Endothelial cell (in vitro differentiated cells): ENCODE measurements at regions not wholly inside any gene's neighbourhood (a gene's known extent, or its start where the extent isn't known, plus 50 kb on each side); places are given as distances from the start of the nearest gene placed in this dataset.

ENCODE experiments used
- DNase-seq: peaks from one replicate; pipeline ENCODE4 v3.0.0; 2021; ENCODE audit warnings: low spot score
- H3K27ac Mint-ChIP-seq: one replicate; pipeline ENCODE4 v1.8.0; 2021; ENCODE audit warnings: mixed read lengths, inconsistent platforms; ENCODE audit not compliant: unreplicated experiment
- H3K27me3 Mint-ChIP-seq: one replicate; pipeline ENCODE4 v1.8.0; 2021; ENCODE audit warnings: mild to moderate bottlenecking, moderate library complexity, mixed read lengths, inconsistent platforms; ENCODE audit not compliant: unreplicated experiment
- H3K36me3 Mint-ChIP-seq: one replicate; pipeline ENCODE4 v1.8.0; 2021; ENCODE audit warnings: mild to moderate bottlenecking, low read depth, mixed read lengths, inconsistent platforms; ENCODE audit not compliant: unreplicated experiment
- H3K4me1 Mint-ChIP-seq: one replicate; pipeline ENCODE4 v1.8.0; 2021; ENCODE audit warnings: mild to moderate bottlenecking, mixed read lengths, inconsistent platforms; ENCODE audit not compliant: unreplicated experiment
- H3K4me3 Mint-ChIP-seq: one replicate; pipeline ENCODE4 v1.8.0; 2021; ENCODE audit warnings: mild to moderate bottlenecking, mixed read lengths, inconsistent platforms; ENCODE audit not compliant: unreplicated experiment
- H3K9me3 Mint-ChIP-seq: one replicate; pipeline ENCODE4 v1.8.0; 2021; ENCODE audit warnings: mixed read lengths, inconsistent platforms; ENCODE audit not compliant: unreplicated experiment
- TF ChIP-seq, protein P1 (sequence below): fragments of 200-600 bp; sonication (generic); IDR thresholded peaks from one replicate; pipeline ENCODE4 v1.5.0; 2021; ENCODE audit warnings: antibody characterized with exemption; ENCODE audit not compliant: unreplicated experiment

DNA sequence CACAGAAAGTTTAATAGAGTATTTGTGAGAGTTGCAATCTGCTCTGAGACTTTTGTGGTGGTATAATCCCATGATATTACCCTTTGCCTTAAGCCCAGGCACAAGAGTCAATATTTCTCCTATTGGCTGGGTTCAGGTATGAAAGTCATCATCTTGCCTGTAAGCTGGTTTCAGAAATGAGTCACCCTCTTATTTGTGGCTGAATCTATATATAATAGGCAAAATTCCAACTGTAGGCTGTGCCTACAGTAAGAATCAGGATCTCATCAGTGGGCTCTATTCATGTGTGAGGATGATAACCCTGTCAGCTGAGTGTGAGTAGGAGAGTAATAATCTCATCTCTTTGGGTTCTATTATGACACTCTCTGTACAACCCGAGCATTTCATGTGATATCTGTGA, 2103.1 kb downstream of the TP53TG3F start:
- no peak overlapping the region for H3K27ac Mint-ChIP-seq
- TF ChIP-seq, protein P1, sequence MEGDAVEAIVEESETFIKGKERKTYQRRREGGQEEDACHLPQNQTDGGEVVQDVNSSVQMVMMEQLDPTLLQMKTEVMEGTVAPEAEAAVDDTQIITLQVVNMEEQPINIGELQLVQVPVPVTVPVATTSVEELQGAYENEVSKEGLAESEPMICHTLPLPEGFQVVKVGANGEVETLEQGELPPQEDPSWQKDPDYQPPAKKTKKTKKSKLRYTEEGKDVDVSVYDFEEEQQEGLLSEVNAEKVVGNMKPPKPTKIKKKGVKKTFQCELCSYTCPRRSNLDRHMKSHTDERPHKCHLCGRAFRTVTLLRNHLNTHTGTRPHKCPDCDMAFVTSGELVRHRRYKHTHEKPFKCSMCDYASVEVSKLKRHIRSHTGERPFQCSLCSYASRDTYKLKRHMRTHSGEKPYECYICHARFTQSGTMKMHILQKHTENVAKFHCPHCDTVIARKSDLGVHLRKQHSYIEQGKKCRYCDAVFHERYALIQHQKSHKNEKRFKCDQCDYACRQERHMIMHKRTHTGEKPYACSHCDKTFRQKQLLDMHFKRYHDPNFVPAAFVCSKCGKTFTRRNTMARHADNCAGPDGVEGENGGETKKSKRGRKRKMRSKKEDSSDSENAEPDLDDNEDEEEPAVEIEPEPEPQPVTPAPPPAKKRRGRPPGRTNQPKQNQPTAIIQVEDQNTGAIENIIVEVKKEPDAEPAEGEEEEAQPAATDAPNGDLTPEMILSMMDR, result no peak
- H3K9me3 Mint-ChIP-seq, result peaks cover 25% of the 10 kb centered on the region
- H3K27me3 Mint-ChIP-seq, result peaks cover 12% of the 10 kb centered on the region
- no peak overlapping the region for H3K4me3 Mint-ChIP-seq
- no peak for DNase-seq
- H3K36me3 Mint-ChIP-seq, result peaks cover 12% of the 10 kb centered on the region
- no peaks in the 10 kb centered on the region for H3K4me1 Mint-ChIP-seq

DNA sequence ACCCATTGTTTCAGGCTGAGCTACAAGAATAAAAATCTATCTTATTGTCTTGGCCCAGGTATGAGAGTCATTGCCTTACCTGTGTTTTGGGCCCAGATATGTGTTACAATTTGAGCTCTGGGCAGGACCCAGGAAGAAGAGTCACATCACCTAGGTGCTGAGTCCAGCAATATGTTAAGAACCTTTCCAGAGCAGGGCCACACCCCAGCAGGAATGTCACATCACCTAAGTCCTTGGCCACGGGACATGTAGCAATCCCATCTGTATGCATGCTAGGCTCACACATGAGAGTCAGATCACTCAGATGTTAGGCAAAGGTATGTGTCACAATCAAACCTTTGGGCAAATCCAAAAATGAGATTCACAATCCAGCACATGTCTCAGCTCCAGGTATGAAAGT, 2103.5 kb downstream of the TP53TG3F start:
- DNase-seq, result no peak
- peaks cover 29% of the 10 kb centered on the region for H3K9me3 Mint-ChIP-seq
- H3K4me3 Mint-ChIP-seq, result no peak overlapping the region
- TF ChIP-seq, protein P1, result no peak
- H3K27me3 Mint-ChIP-seq, result peaks cover 12% of the 10 kb centered on the region
- no peak overlapping the region for H3K27ac Mint-ChIP-seq
- H3K36me3 Mint-ChIP-seq, result peaks cover 13% of the 10 kb centered on the region
- no peaks in the 10 kb centered on the region for H3K4me1 Mint-ChIP-seq

DNA sequence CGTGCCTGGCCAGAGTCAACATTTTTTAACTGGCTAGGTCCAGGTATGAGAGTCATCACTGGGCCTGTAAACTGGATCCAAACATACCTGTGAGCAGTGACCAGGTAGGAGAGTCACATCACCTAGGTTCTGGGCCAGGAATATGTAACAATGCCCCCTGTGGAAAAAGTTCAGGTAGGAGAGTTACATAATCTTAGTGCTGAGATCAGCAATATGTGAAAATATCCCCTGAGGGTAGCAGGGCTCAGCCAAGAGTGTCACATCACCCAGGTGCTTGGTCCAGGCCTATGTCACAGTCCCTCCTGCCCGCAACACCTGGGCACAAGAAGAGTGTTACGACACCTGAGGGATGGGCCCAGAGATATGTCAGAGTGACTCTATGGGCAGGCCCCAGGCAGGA, 2104.7 kb downstream of the TP53TG3F start:
- no peak overlapping the region for H3K27ac Mint-ChIP-seq
- no peak for DNase-seq
- H3K4me3 Mint-ChIP-seq, result no peak overlapping the region
- peaks cover 16% of the 10 kb centered on the region for H3K36me3 Mint-ChIP-seq
- H3K4me1 Mint-ChIP-seq, result no peaks in the 10 kb centered on the region
- peaks cover 31% of the 10 kb centered on the region for H3K9me3 Mint-ChIP-seq
- peaks cover 12% of the 10 kb centered on the region for H3K27me3 Mint-ChIP-seq
- TF ChIP-seq, protein P1, result no peak

DNA sequence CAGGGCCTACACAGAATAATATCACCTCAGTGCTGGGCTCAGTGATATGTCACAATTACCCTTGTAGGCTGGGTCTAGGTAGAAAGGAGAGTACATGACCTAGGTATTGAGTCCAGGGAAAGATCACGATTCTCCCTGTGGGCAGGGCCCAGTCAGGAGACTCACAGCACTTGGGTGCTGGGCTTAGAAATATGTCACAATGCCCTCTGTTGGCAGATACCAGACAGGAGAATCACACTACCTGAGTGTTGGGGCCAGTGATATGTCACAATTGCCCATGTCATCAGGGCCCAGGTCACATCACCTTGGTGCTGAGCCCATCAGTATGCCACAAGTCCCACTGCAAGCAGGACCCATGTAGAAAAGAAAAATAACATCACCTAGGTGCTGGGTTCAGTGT, 2105.5 kb downstream of the TP53TG3F start:
- no peaks in the 10 kb centered on the region for H3K4me1 Mint-ChIP-seq
- H3K27me3 Mint-ChIP-seq, result peaks cover 8% of the 10 kb centered on the region
- peaks cover 29% of the 10 kb centered on the region for H3K9me3 Mint-ChIP-seq
- no peak overlapping the region for H3K27ac Mint-ChIP-seq
- no peak for DNase-seq
- TF ChIP-seq, protein P1, result no peak
- H3K4me3 Mint-ChIP-seq, result no peak overlapping the region
- H3K36me3 Mint-ChIP-seq, result peaks cover 12% of the 10 kb centered on the region

DNA sequence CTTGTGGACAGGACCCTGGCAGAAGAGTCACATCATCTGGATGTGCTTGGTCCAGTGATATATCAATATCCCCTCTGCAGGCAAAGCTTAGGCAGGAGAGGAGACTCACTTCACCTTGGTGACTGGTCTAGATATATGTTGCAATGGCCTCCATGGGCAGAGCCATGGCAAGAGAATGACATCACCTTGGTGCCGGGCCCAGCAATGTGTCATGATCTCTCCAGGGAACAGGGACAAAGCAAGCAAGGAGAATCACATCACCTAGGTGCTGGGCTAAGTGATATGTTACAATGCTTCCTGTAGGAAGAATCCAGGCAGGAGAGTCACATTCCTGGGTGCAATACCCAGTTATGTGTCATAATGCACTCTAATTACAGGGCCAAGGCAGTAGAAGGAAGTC, 2106.2 kb downstream of the TP53TG3F start:
- no peak for DNase-seq
- Mint-ChIP-seq H3K27me3 (peaks cover 8% of the 10 kb centered on the region), H3K4me1 (no peaks in the 10 kb centered on the region), H3K9me3 (peaks cover 30% of the 10 kb centered on the region), H3K27ac (no peak overlapping the region), H3K4me3 (no peak overlapping the region), H3K36me3 (peaks cover 12% of the 10 kb centered on the region)
- TF ChIP-seq, protein P1, result no peak
